ENCODE measurements at regions not wholly inside any gene's neighbourhood (a gene's known extent, or its start where the extent isn't known, plus 50 kb on each side); places are given as distances from the start of the nearest gene placed in this dataset.

DNA sequence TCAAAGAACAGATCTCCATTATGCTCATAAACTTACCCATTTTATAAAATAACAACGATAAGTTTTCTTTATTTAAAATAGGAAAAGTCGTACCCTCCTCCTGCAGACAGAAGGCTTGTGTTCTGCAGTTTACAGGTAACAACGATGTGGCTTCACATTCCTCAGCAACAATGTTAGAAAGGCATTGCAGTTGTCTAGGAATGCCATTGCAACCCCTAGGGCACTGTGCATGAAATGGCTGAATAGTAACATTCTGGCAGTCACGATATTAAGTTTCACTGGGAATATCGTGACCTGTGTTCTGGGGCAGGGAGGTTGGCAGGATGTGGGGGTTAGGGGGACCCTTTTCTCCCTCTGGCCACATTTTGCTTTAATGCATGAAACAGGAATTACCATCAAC lies 331.9 kb downstream of the DEPDC1B start:
- Histone ChIP-seq H3K27me3 (replicated peaks in 1 of 2; ENCODE audit: control insufficient read depth in 2 of 2, extremely low read depth in 1 of 2, insufficient read depth in 2 of 2, low read length in 1 of 2) (no peaks in the 10 kb centered on the region), H3K4me1 (ENCODE audit: control insufficient read depth in 1 of 2, extremely low read depth in 1 of 2, insufficient read depth in 2 of 2, low read length in 2 of 2) (no peaks in the 10 kb centered on the region), H3K9me3 (no peaks in the 10 kb centered on the region), H3K4me3 (ENCODE audit: control insufficient read depth in 1 of 2, extremely low read depth in 1 of 2, low read length in 1 of 2) (no peak overlapping the region), H3K36me3 (ENCODE audit: control insufficient read depth in 2 of 2, extremely low read depth in 1 of 2, insufficient read depth in 1 of 2, low read length in 1 of 2) (no peaks in the 10 kb centered on the region), H3K27ac (ENCODE audit: low read length) (no peak overlapping the region)
- H3K4me1 Mint-ChIP-seq, result no peaks in the 10 kb centered on the region
- no peaks in the 10 kb centered on the region for H3K27me3 Mint-ChIP-seq
- H3K4me3 Mint-ChIP-seq, result no peak overlapping the region
- no peaks in the 10 kb centered on the region for H3K36me3 Mint-ChIP-seq
- H3K27ac Mint-ChIP-seq, result no peak overlapping the region
- POLR2A ChIA-PET, result no interaction called here
- DNase-seq, result no peak
- ATAC-seq (replicated peaks in 1 of 4), result no peak
- peaks cover 0 to 3% (median 0%) of the 10 kb centered on the region in 3 donors for H3K9me3 Mint-ChIP-seq
- CTCF ChIA-PET, result no interaction called here
- 100% methylated on average over 1 of the region's 5 CpGs for WGBS (ENCODE audit: insufficient coverage)

DNA sequence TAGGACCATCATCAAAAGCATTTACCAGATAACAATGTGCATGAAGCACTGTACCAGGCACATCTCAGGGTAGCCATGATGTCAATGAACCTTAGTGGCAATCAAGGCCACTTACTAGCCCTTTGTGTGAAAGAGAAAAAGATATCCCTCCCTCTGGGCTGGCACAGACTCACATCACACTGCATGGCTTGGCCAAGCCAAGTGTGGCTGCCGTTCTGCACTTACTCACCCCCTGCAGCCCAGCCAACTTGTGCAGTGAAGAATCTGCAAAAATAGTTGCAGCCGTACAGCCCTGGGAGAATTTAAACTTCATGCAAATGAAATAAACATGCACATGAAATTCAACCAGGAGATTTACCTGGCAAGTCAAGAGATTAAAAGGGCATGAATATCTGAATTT lies 333.5 kb downstream of the DEPDC1B start:
- H3K4me1 Mint-ChIP-seq, result no peaks in the 10 kb centered on the region
- DNase-seq (no peak), ATAC-seq (replicated peaks in 1 of 4) (no peak)
- POLR2A ChIA-PET, result no interaction called here
- H3K4me3 Mint-ChIP-seq, result no peak overlapping the region
- H3K27me3 Mint-ChIP-seq, result no peaks in the 10 kb centered on the region
- no CpG with 5 or more reads among the region's 2 CpGs for WGBS (ENCODE audit: insufficient coverage)
- no peaks in the 10 kb centered on the region for H3K36me3 ChIP-seq (ENCODE audit: control insufficient read depth in 2 of 2, extremely low read depth in 1 of 2, insufficient read depth in 1 of 2, low read length in 1 of 2)
- no peaks in the 10 kb centered on the region for H3K9me3 ChIP-seq
- H3K9me3 Mint-ChIP-seq, result peaks cover 0 to 3% (median 0%) of the 10 kb centered on the region in 3 donors
- H3K4me1 ChIP-seq (ENCODE audit: control insufficient read depth in 1 of 2, extremely low read depth in 1 of 2, insufficient read depth in 2 of 2, low read length in 2 of 2), result no peaks in the 10 kb centered on the region
- H3K4me3 ChIP-seq (ENCODE audit: control insufficient read depth in 1 of 2, extremely low read depth in 1 of 2, low read length in 1 of 2), result no peak overlapping the region
- no peaks in the 10 kb centered on the region for H3K27me3 ChIP-seq (replicated peaks in 1 of 2; ENCODE audit: control insufficient read depth in 2 of 2, extremely low read depth in 1 of 2, insufficient read depth in 2 of 2, low read length in 1 of 2)
- H3K36me3 Mint-ChIP-seq, result no peaks in the 10 kb centered on the region
- H3K27ac ChIP-seq (ENCODE audit: low read length), result no peak overlapping the region
- H3K27ac Mint-ChIP-seq, result no peak overlapping the region
- CTCF ChIA-PET, result no interaction called here

DNA sequence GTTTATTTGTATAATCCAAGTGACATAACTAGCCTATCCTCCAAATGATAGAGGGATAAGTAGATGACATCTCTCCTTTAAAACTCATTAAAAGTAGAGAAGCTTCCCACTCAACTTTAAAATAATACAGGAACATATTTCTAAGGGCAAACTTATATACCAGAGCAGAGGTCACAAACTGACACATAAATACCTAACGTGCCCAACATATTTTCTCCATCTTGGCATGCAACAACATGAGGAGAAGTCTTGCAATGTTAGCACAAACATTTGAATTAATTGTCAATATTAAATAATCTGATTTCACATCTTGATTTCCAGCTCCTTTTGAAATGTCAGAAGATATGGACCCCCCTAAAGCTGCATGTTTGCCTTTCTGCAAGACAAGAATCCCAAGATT lies 335.0 kb downstream of the DEPDC1B start:
- Histone ChIP-seq H3K27ac (ENCODE audit: low read length) (no peak overlapping the region), H3K9me3 (no peaks in the 10 kb centered on the region), H3K4me3 (ENCODE audit: control insufficient read depth in 1 of 2, extremely low read depth in 1 of 2, low read length in 1 of 2) (no peak overlapping the region), H3K36me3 (ENCODE audit: control insufficient read depth in 2 of 2, extremely low read depth in 1 of 2, insufficient read depth in 1 of 2, low read length in 1 of 2) (no peaks in the 10 kb centered on the region), H3K27me3 (replicated peaks in 1 of 2; ENCODE audit: control insufficient read depth in 2 of 2, extremely low read depth in 1 of 2, insufficient read depth in 2 of 2, low read length in 1 of 2) (no peaks in the 10 kb centered on the region), H3K4me1 (ENCODE audit: control insufficient read depth in 1 of 2, extremely low read depth in 1 of 2, insufficient read depth in 2 of 2, low read length in 2 of 2) (no peaks in the 10 kb centered on the region)
- ChIA-PET POLR2A (no interaction called here), CTCF (interaction anchor here in 1 of 2 donors (0.6 kb wide), 1 partner anchor 11 kb away, joined by 4 read pairs; no protein-coding TSS in a partner anchor)
- ATAC-seq (replicated peaks in 1 of 4) (no peak), DNase-seq (no peak)
- H3K36me3 Mint-ChIP-seq, result no peaks in the 10 kb centered on the region
- H3K27ac Mint-ChIP-seq, result no peak overlapping the region
- 40% methylated on average over 1 of the region's 1 CpG for WGBS (ENCODE audit: insufficient coverage)
- H3K4me1 Mint-ChIP-seq, result no peaks in the 10 kb centered on the region
- no peak overlapping the region for H3K4me3 Mint-ChIP-seq
- peaks cover 0 to 3% (median 0%) of the 10 kb centered on the region in 3 donors for H3K9me3 Mint-ChIP-seq
- no peaks in the 10 kb centered on the region for H3K27me3 Mint-ChIP-seq

DNA sequence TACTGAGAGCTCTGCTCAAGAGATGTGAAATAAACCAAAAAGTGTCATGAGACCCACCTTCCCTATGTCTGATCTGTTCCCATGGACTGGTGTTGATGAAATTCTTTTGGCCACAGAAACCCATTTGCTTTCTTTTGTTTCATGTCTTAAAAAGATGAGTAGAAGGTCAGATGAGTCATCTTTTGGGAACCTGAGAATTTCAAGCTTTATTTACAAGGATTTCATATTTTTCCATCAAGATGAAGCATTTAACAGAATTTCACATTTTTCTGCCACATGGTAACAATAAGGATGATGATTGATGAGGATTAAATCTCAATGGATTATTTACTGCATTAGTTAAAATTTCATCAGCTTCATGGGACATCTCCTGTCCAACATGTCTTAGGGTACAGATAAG lies 337.8 kb downstream of the DEPDC1B start:
- Histone ChIP-seq H3K4me1 (ENCODE audit: control insufficient read depth in 1 of 2, extremely low read depth in 1 of 2, insufficient read depth in 2 of 2, low read length in 2 of 2) (no peaks in the 10 kb centered on the region), H3K27me3 (replicated peaks in 1 of 2; ENCODE audit: control insufficient read depth in 2 of 2, extremely low read depth in 1 of 2, insufficient read depth in 2 of 2, low read length in 1 of 2) (no peaks in the 10 kb centered on the region), H3K4me3 (ENCODE audit: control insufficient read depth in 1 of 2, extremely low read depth in 1 of 2, low read length in 1 of 2) (no peak overlapping the region), H3K36me3 (ENCODE audit: control insufficient read depth in 2 of 2, extremely low read depth in 1 of 2, insufficient read depth in 1 of 2, low read length in 1 of 2) (no peaks in the 10 kb centered on the region), H3K9me3 (no peaks in the 10 kb centered on the region), H3K27ac (ENCODE audit: low read length) (no peak overlapping the region)
- H3K4me3 Mint-ChIP-seq, result no peak overlapping the region
- DNase-seq (no peak), ATAC-seq (replicated peaks in 1 of 4) (no peak)
- no peaks in the 10 kb centered on the region for H3K36me3 Mint-ChIP-seq
- H3K9me3 Mint-ChIP-seq, result peaks cover 0 to 3% (median 0%) of the 10 kb centered on the region in 3 donors
- no peaks in the 10 kb centered on the region for H3K4me1 Mint-ChIP-seq
- no peak overlapping the region for H3K27ac Mint-ChIP-seq
- ChIA-PET POLR2A (interaction anchor here in 1 of 2 donors (0.7 kb wide), 1 partner anchor 10 kb away, joined by 3 read pairs; no protein-coding TSS in a partner anchor), CTCF (no interaction called here)
- no peaks in the 10 kb centered on the region for H3K27me3 Mint-ChIP-seq

DNA sequence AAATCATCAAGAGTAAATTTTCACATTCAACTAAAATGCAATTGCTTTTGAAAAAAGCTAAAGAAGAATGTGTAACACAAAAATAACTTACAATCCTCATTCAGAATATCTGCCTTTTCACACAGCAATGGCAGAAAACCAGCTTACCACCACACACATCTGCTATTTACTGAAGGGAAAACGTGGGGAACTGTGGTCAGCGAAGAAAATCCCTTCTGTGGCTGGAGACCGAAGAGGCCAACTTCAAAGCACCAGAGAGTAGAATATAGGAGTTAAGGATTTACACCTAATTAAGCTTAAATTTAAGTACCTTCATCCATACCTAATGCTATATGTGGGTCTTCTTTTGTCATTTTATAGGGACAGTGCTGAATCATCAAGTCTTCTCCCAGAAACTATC lies 339.6 kb downstream of the DEPDC1B start:
- ATAC-seq (replicated peaks in 1 of 4) (no peak), DNase-seq (no peak)
- Mint-ChIP-seq H3K4me3 (no peak overlapping the region), H3K9me3 (no peaks in the 10 kb centered on the region), H3K36me3 (no peaks in the 10 kb centered on the region), H3K27me3 (no peaks in the 10 kb centered on the region), H3K27ac (no peak overlapping the region), H3K4me1 (no peaks in the 10 kb centered on the region)
- no CpG with 5 or more reads among the region's 3 CpGs for WGBS (ENCODE audit: insufficient coverage)
- H3K36me3 ChIP-seq (ENCODE audit: control insufficient read depth in 2 of 2, extremely low read depth in 1 of 2, insufficient read depth in 1 of 2, low read length in 1 of 2), result no peaks in the 10 kb centered on the region
- no peaks in the 10 kb centered on the region for H3K27me3 ChIP-seq (replicated peaks in 1 of 2; ENCODE audit: control insufficient read depth in 2 of 2, extremely low read depth in 1 of 2, insufficient read depth in 2 of 2, low read length in 1 of 2)
- H3K4me1 ChIP-seq (ENCODE audit: control insufficient read depth in 1 of 2, extremely low read depth in 1 of 2, insufficient read depth in 2 of 2, low read length in 2 of 2), result no peaks in the 10 kb centered on the region
- no peak overlapping the region for H3K27ac ChIP-seq (ENCODE audit: low read length)
- no peaks in the 10 kb centered on the region for H3K9me3 ChIP-seq
- CTCF ChIA-PET, result no interaction called here
- no peak overlapping the region for H3K4me3 ChIP-seq (ENCODE audit: control insufficient read depth in 1 of 2, extremely low read depth in 1 of 2, low read length in 1 of 2)
- POLR2A ChIA-PET, result no interaction called here

DNA sequence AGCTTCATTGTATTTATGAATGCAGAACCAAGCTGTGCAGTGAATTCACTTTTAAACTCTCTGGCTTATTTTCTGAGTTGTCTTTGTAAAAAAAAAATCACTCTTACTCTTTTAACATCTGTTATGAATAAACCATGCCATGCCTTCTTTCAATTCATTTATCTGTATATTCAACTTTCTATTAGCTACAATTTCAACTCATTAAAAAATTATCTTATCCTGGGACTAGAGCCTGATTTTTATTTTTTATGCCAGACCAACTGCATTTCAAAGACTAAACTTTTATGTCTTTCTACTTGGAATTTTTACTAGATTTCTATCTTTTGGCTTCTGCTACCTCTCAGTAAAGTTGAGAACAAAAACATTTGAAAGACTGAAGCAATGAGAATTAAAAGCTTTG lies 342.7 kb downstream of the DEPDC1B start:
- no peak for ATAC-seq (replicated peaks in 1 of 4)
- no peaks in the 10 kb centered on the region for H3K27me3 Mint-ChIP-seq
- Histone ChIP-seq H3K27me3 (replicated peaks in 1 of 2; ENCODE audit: control insufficient read depth in 2 of 2, extremely low read depth in 1 of 2, insufficient read depth in 2 of 2, low read length in 1 of 2) (no peaks in the 10 kb centered on the region), H3K4me1 (ENCODE audit: control insufficient read depth in 1 of 2, extremely low read depth in 1 of 2, insufficient read depth in 2 of 2, low read length in 2 of 2) (no peaks in the 10 kb centered on the region), H3K4me3 (ENCODE audit: control insufficient read depth in 1 of 2, extremely low read depth in 1 of 2, low read length in 1 of 2) (no peak overlapping the region), H3K9me3 (no peaks in the 10 kb centered on the region), H3K27ac (ENCODE audit: low read length) (no peak overlapping the region), H3K36me3 (ENCODE audit: control insufficient read depth in 2 of 2, extremely low read depth in 1 of 2, insufficient read depth in 1 of 2, low read length in 1 of 2) (no peaks in the 10 kb centered on the region)
- no peak for DNase-seq
- H3K27ac Mint-ChIP-seq, result no peak overlapping the region
- no peak overlapping the region for H3K4me3 Mint-ChIP-seq
- CTCF ChIA-PET, result no interaction called here
- POLR2A ChIA-PET, result interaction anchor here in 1 of 2 donors (0.6 kb wide), 1 partner anchor 1456 kb away, joined by 3 read pairs; no protein-coding TSS in a partner anchor
- no peaks in the 10 kb centered on the region for H3K4me1 Mint-ChIP-seq
- no peaks in the 10 kb centered on the region for H3K36me3 Mint-ChIP-seq
- H3K9me3 Mint-ChIP-seq, result no peaks in the 10 kb centered on the region

DNA sequence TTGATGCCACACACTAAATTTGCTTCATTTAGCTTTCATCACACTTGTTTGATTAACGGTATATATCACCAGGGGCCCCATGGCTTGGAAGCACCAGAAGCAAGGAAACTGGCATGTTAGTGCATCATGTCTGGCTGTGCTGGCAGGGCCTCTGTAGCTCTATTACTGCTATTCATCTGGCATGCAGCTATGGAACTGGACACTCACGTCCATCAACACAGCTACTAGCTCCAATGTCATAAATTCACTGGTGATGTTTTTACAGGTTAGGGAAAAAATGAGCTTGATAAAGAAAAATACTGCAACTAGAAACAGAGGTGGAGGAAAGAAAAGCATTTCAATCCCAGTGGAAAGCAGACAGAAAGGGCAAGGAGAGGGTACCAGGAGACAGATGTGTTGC lies 343.2 kb downstream of the DEPDC1B start:
- no peak for ATAC-seq (replicated peaks in 1 of 4)
- H3K9me3 ChIP-seq, result no peaks in the 10 kb centered on the region
- Mint-ChIP-seq H3K27ac (no peak overlapping the region), H3K36me3 (no peaks in the 10 kb centered on the region), H3K4me3 (no peak overlapping the region), H3K27me3 (no peaks in the 10 kb centered on the region), H3K4me1 (no peaks in the 10 kb centered on the region), H3K9me3 (no peaks in the 10 kb centered on the region)
- ChIA-PET CTCF (no interaction called here), POLR2A (interaction anchor here in 1 of 2 donors (0.6 kb wide), 1 partner anchor 1456 kb away, joined by 3 read pairs; no protein-coding TSS in a partner anchor)
- H3K4me1 ChIP-seq (ENCODE audit: control insufficient read depth in 1 of 2, extremely low read depth in 1 of 2, insufficient read depth in 2 of 2, low read length in 2 of 2), result no peaks in the 10 kb centered on the region
- WGBS (ENCODE audit: insufficient coverage), result 100% methylated on average over 1 of the region's 2 CpGs
- no peak for DNase-seq
- H3K27ac ChIP-seq (ENCODE audit: low read length), result no peak overlapping the region
- H3K27me3 ChIP-seq (replicated peaks in 1 of 2; ENCODE audit: control insufficient read depth in 2 of 2, extremely low read depth in 1 of 2, insufficient read depth in 2 of 2, low read length in 1 of 2), result no peaks in the 10 kb centered on the region
- H3K36me3 ChIP-seq (ENCODE audit: control insufficient read depth in 2 of 2, extremely low read depth in 1 of 2, insufficient read depth in 1 of 2, low read length in 1 of 2), result no peaks in the 10 kb centered on the region
- no peak overlapping the region for H3K4me3 ChIP-seq (ENCODE audit: control insufficient read depth in 1 of 2, extremely low read depth in 1 of 2, low read length in 1 of 2)
